PC-9 (cell line): ENCODE measurements at regions not wholly inside any gene's neighbourhood (a gene's known extent, or its start where the extent isn't known, plus 50 kb on each side); places are given as distances from the start of the nearest gene placed in this dataset.

Experiments used
- BruUV-seq: library from RNA; stranded (reverse); fragments of 400-500 nt; replicated peaks from 2 replicates; lab custom pipeline; 2021; lab: Mats Ljungman, UMichigan
- CTCF ChIA-PET: fragments of 300-600 bp; sonication (Branson Sonifier 250); formaldehyde crosslinking; loops from one replicate; lab custom pipeline; 2022; ENCODE audit warnings: antibody characterized with exemption; lab: Charles Lee
- POLR2A ChIA-PET: fragments of 300-600 bp; sonication (Branson Sonifier 250); formaldehyde crosslinking; loops from one replicate; lab custom pipeline; 2022; ENCODE audit warnings: antibody characterized with exemption; ENCODE audit not compliant: unreplicated experiment; lab: Charles Lee
- DNase-seq, 2 experiments: peaks; one replicate each; pipeline versions ENCODE4 v3.0.0 to v3.0.0-alpha.2; 2015 to 2022; ENCODE audit warnings: mixed read lengths in 1 of 2
- H2AFZ ChIP-seq: fragments of 200-600 bp; sonication (generic); 2 replicates; pipeline ENCODE4 v1.8.1; 2017; ENCODE audit warnings: antibody characterized with exemption
- H3F3A ChIP-seq: fragments of 200-600 bp; sonication (generic); 2 replicates; pipeline ENCODE4 v1.8.1; 2017; ENCODE audit warnings: antibody characterized with exemption, mild to moderate bottlenecking, low read depth; ENCODE audit not compliant: insufficient read depth
- H3K27ac ChIP-seq: fragments of 200-600 bp; sonication (generic); 2 replicates; pipeline ENCODE4 v1.6.1; 2016; ENCODE audit warnings: mixed run types
- H3K27me3 ChIP-seq: fragments of 200-600 bp; sonication (generic); 2 replicates; pipeline ENCODE4 v1.6.1; 2016; ENCODE audit warnings: low read depth, mixed run types; ENCODE audit not compliant: insufficient read depth
- H3K36me3 ChIP-seq: fragments of 200-600 bp; sonication (generic); 2 replicates; pipeline ENCODE4 v1.6.1; 2016; ENCODE audit warnings: low read depth, mixed run types
- H3K4me1 ChIP-seq: fragments of 200-600 bp; sonication (generic); replicated peaks from 2 replicates; pipeline ENCODE4 v1.6.1; 2016; ENCODE audit warnings: mixed run types; ENCODE audit not compliant: insufficient read depth
- H3K4me2 ChIP-seq: fragments of 200-600 bp; sonication (generic); 2 replicates; pipeline ENCODE4 v1.6.1; 2017; ENCODE audit warnings: mixed run types
- H3K4me3 ChIP-seq: fragments of 200-600 bp; sonication (generic); 2 replicates; pipeline ENCODE4 v1.6.1; 2016; ENCODE audit warnings: mixed run types
- H3K79me2 ChIP-seq: fragments of 200-600 bp; sonication (generic); 2 replicates; pipeline ENCODE4 v1.6.1; 2017; ENCODE audit warnings: low read depth, mixed run types
- H3K9me2 ChIP-seq: fragments of 200-600 bp; sonication (generic); 2 replicates; pipeline ENCODE4 v1.8.1; 2017; ENCODE audit warnings: mild to moderate bottlenecking; ENCODE audit not compliant: insufficient read depth
- H3K9me3 ChIP-seq: fragments of 200-600 bp; sonication (generic); 2 replicates; pipeline ENCODE4 v1.8.1; 2016; ENCODE audit warnings: low read depth; ENCODE audit not compliant: insufficient read depth
- H4K20me1 ChIP-seq: fragments of 200-600 bp; sonication (generic); 2 replicates; pipeline ENCODE4 v1.8.1; 2017; ENCODE audit not compliant: insufficient read depth
- EZH2 ChIP-seq: fragments of 200-600 bp; sonication (generic); IDR thresholded peaks from 2 replicates; pipeline ENCODE4 v1.8.0; 2017; ENCODE audit warnings: antibody characterized with exemption, low read depth
- intact Hi-C: fragments of 100-400 bp; cut with micrococcal nuclease; formaldehyde crosslinking; loops from one replicate; pipeline ENCODE4 v1.10.0; 2022; ENCODE audit not compliant: unreplicated experiment
- TF ChIP-seq, protein P1 (sequence below): fragments of 200-600 bp; sonication (generic); conservative IDR thresholded peaks from 2 replicates; pipeline ENCODE4 v1.6.1; 2017; ENCODE audit warnings: mixed run types, antibody characterized with exemption, mild to moderate bottlenecking, moderate library complexity

DNA sequence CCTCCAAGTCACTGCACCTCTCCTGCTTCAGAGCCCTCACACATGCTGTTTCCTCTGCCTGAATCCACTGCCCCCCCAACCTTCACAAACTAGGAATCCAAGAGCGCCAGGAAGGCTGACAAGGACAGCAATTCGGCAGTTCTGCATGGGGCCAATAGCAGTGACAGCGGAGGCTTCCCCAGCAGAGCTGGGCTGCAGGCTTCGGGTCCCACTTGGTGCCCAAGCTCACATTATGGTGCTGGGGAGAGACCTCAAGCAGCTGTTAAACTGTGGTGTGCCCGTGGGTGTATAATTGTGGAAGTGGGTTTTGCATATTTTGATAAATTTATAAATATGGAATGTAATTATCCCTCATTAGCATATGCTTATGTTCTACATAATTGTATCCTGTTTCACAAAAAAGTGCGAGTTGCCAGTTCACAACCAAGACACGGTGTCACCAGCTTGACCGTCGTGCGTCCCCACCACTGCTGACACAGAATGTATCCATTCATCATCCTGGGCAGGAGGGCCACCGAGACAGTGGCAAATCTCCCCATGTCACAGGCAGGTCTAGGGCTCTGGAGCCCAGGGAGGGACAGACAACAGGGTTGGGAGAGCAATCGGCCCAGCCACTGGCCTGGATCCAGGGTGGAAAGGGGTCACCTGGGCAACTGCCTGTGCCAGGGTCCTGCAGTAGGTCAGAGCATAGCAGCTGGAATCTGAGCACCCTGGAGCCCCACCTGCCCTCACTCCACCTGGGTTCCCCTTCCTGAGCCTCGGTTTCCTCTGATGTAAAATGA is 81.6 kb downstream of the MATN1 start:
- Histone ChIP-seq H3K79me2 (no peaks in the 10 kb centered on the region), H3F3A (no peaks in the 10 kb centered on the region), H3K27ac (no peak overlapping the region), H3K36me3 (no peaks in the 10 kb centered on the region), H4K20me1 (no peaks in the 10 kb centered on the region), H3K27me3 (no peaks in the 10 kb centered on the region), H2AFZ (no peak overlapping the region), H3K9me2 (no peaks in the 10 kb centered on the region), H3K9me3 (no peaks in the 10 kb centered on the region), H3K4me3 (no peak overlapping the region), H3K4me1 (no peaks in the 10 kb centered on the region), H3K4me2 (no peak overlapping the region)
- POLR2A ChIA-PET: no interaction called here
- DNase-seq: no peak
- CTCF ChIA-PET: no interaction called here
- no peak for TF ChIP-seq EZH2
- TF ChIP-seq, protein P1, sequence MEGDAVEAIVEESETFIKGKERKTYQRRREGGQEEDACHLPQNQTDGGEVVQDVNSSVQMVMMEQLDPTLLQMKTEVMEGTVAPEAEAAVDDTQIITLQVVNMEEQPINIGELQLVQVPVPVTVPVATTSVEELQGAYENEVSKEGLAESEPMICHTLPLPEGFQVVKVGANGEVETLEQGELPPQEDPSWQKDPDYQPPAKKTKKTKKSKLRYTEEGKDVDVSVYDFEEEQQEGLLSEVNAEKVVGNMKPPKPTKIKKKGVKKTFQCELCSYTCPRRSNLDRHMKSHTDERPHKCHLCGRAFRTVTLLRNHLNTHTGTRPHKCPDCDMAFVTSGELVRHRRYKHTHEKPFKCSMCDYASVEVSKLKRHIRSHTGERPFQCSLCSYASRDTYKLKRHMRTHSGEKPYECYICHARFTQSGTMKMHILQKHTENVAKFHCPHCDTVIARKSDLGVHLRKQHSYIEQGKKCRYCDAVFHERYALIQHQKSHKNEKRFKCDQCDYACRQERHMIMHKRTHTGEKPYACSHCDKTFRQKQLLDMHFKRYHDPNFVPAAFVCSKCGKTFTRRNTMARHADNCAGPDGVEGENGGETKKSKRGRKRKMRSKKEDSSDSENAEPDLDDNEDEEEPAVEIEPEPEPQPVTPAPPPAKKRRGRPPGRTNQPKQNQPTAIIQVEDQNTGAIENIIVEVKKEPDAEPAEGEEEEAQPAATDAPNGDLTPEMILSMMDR: no peak
- intact Hi-C loops: no loop called here
- BruUV-seq: no TSS peak

DNA sequence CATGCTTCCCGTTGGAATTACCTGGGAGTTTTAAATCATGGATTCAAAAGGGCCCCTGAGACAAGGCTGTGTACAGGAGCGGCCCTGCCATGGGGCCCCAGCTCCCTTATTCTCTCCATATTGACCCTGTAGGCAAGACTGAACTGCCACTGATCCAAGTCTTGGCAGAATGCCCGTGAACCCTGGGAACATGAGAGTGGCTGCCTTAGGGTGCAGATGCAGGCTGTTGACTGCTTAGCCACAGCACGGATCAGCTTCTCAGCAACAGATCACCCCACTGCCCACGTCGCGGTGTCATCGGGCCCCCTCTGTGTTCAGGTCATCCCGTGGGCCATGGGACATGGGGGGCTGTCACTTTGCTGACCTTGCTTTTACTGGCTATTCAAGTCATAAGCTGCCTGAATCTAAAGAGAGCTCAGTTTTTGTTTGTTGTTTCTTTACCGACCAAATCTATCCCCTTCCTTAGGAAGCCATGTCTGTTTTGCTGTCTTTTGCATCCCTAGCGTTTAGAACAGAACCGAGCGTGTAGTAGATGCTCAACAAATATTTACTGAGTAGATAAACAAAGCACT is 83.4 kb downstream of the MATN1 start:
- ChIA-PET POLR2A (no interaction called here), CTCF (interaction anchor here (0.5 kb wide), 1 partner anchor 163 kb away, joined by 3 read pairs; no protein-coding TSS in a partner anchor)
- TF ChIP-seq, protein P1: no peak
- no peak for TF ChIP-seq EZH2
- Histone ChIP-seq H3K79me2 (no peaks in the 10 kb centered on the region), H3K27ac (no peak overlapping the region), H2AFZ (no peak overlapping the region), H3K36me3 (no peaks in the 10 kb centered on the region), H3K4me1 (no peaks in the 10 kb centered on the region), H3K9me3 (no peaks in the 10 kb centered on the region), H4K20me1 (no peaks in the 10 kb centered on the region), H3K27me3 (no peaks in the 10 kb centered on the region), H3K4me2 (no peak overlapping the region), H3F3A (no peaks in the 10 kb centered on the region), H3K9me2 (no peaks in the 10 kb centered on the region), H3K4me3 (no peak overlapping the region)
- intact Hi-C loops: no loop called here
- DNase-seq: no peak
- BruUV-seq: no TSS peak

DNA sequence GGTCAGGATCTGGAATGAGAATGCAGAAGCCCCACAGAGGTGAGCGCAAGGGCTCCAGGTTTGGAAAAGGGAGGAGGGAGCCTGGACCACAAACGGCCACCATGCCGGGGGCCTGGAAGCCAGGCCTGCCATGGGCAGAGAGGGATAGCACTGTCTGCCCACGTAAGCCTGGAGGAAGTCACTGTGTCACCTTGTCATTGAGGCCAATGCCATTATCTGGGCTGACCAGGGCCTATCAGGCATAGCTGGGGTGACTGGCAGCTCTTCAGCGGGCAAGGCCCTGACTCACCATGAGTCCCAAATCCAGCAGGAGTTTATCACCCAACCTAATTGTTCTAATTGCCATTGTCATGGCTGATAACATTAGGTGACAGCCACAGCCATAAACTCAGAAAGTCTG is 84.6 kb downstream of the MATN1 start:
- Histone ChIP-seq H4K20me1 (no peaks in the 10 kb centered on the region), H3K36me3 (no peaks in the 10 kb centered on the region), H3K4me3 (no peak overlapping the region), H3K4me2 (no peak overlapping the region), H3K79me2 (no peaks in the 10 kb centered on the region), H3K9me3 (no peaks in the 10 kb centered on the region), H3K4me1 (no peaks in the 10 kb centered on the region), H3F3A (no peaks in the 10 kb centered on the region), H3K27me3 (no peaks in the 10 kb centered on the region), H3K27ac (no peak overlapping the region), H2AFZ (no peak overlapping the region), H3K9me2 (no peaks in the 10 kb centered on the region)
- TF ChIP-seq, protein P1: no peak
- no peak for TF ChIP-seq EZH2
- no TSS peak for BruUV-seq
- intact Hi-C loops: no loop called here
- no peak for DNase-seq
- ChIA-PET CTCF (no interaction called here), POLR2A (no interaction called here)
